ENCODE measurements at regions not wholly inside any gene's neighbourhood (a gene's known extent, or its start where the extent isn't known, plus 50 kb on each side); places are given as distances from the start of the nearest gene placed in this dataset.
"Not testable (repeated sequence)": the region's sequence is repeated elsewhere in the genome, so short reads cannot be mapped to it uniquely, and the experiment has no call there.

DNA sequence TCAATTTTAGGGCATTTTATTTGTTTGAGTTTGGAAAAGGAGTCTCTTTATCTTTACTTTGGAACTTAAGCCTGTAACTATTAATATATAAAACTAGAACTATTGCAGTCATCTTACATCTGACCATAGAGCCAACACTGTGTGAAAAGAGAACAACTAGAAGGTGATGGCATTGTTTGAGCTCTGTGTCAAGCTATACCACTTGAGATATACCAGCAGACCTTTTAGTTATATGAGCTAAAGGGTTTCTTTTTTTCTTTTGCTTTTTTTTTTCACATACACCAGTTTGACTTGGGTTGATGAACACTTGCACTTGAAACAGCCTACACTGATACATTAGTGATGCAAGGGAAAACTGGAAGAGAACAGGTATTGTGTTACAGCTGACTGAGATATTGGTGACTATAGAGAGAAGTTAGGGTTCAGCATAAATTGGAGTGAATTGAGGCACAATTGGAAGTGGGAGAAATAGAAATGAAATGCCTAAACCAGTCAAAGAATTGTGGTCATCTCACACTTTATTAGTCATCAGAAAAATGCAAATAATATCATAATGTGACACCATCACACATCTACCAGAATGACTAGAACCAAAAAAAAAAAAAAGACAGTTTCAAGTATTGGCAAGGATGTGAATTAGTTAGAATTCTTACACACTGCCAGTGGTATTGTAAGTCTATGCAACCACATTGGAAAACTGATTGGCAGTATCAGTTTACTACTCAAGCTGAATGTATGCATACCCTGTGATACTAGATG is 60.9 kb downstream of the ADRB2 start:
- H3K27ac ChIP-seq: no peak overlapping the region
- no peak overlapping the region for H3K4me3 ChIP-seq
- TF ChIP-seq, protein P1, sequence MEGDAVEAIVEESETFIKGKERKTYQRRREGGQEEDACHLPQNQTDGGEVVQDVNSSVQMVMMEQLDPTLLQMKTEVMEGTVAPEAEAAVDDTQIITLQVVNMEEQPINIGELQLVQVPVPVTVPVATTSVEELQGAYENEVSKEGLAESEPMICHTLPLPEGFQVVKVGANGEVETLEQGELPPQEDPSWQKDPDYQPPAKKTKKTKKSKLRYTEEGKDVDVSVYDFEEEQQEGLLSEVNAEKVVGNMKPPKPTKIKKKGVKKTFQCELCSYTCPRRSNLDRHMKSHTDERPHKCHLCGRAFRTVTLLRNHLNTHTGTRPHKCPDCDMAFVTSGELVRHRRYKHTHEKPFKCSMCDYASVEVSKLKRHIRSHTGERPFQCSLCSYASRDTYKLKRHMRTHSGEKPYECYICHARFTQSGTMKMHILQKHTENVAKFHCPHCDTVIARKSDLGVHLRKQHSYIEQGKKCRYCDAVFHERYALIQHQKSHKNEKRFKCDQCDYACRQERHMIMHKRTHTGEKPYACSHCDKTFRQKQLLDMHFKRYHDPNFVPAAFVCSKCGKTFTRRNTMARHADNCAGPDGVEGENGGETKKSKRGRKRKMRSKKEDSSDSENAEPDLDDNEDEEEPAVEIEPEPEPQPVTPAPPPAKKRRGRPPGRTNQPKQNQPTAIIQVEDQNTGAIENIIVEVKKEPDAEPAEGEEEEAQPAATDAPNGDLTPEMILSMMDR (IDR thresholded peaks at IDR 0.05): no peak
- no peak for TF ChIP-seq POLR2A (IDR thresholded peaks at IDR 0.05)
- DNase-seq (no peak), ATAC-seq (no peak)
- intact Hi-C loops (cut with DNase I): no loop called here
- no peaks in the 10 kb centered on the region for H3K27me3 ChIP-seq
- peaks cover 0 to 13% (median 0%) of the 10 kb centered on the region in 12 donors for H3K9me3 ChIP-seq
- H3K36me3 ChIP-seq: no peaks in the 10 kb centered on the region
- no peaks in the 10 kb centered on the region for H3K4me1 ChIP-seq

DNA sequence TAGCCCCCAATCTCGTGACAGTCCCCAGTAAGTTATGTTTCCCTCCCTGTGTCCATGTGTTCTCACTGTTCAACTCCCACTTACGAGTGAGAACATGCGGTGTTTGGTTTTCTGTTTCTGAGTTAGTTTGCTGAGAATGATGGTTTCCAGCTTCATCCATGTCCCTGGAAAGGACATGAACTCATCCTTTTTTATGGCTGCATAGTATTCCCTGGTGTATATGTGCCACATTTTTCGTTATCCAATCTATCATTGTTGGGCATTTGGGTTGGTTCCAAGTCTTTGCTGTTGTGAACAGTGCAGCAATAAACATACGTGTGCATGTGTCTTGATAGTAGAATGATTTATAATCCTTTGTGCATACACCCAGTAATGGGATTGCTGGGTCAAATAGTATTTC is 63.5 kb downstream of the ADRB2 start:
- WGBS, 4 donors: 92 to 94% (median 93%) methylated on average over 5 of the region's 5 CpGs
- H3K27me3 ChIP-seq; intact Hi-C loops (cut with DNase I); H3K4me1 ChIP-seq; H3K4me3 ChIP-seq; ATAC-seq; DNase-seq; H3K36me3 ChIP-seq; H3K27ac ChIP-seq: not testable (repeated sequence)
- H3K9me3 ChIP-seq: peaks cover 0 to 35% (median 0%) of the 10 kb centered on the region in 12 donors

GRCh38 chr5:148895441-148895840 is 69.0 kb downstream of the ADRB2 start:
- H3K36me3 ChIP-seq; H3K27ac ChIP-seq; H3K4me1 ChIP-seq; intact Hi-C loops (cut with DNase I); ATAC-seq; H3K4me3 ChIP-seq; DNase-seq; H3K27me3 ChIP-seq: not testable (repeated sequence)
- H3K9me3 ChIP-seq: peaks cover 0 to 44% (median 0%) of the 10 kb centered on the region in 12 donors
- WGBS, 4 donors: 90 to 95% (median 93%) methylated on average over 1 of the region's 1 CpG

- Histone ChIP-seq H3K27me3 (no peaks in the 10 kb centered on the region), H3K4me3 (no peak overlapping the region), H3K4me1 (no peaks in the 10 kb centered on the region), H3K36me3 (no peaks in the 10 kb centered on the region), H3K27ac (no peak overlapping the region), H3K9me3 (peaks cover 0 to 36% (median 0%) of the 10 kb centered on the region in 12 donors)
- intact Hi-C loops (cut with DNase I): no loop called here
- ATAC-seq: no peak
- 86 to 89% (median 88%) methylated on average over 9 of the region's 9 CpGs for WGBS, 4 donors
- TF ChIP-seq, protein P1 (IDR thresholded peaks at IDR 0.05): no peak
- no peak for TF ChIP-seq POLR2A (IDR thresholded peaks at IDR 0.05)
- DNase-seq: no peak
Observed at GRCh38 chr5:148897842-148898241, 71.4 kb downstream of the ADRB2 start.

DNA sequence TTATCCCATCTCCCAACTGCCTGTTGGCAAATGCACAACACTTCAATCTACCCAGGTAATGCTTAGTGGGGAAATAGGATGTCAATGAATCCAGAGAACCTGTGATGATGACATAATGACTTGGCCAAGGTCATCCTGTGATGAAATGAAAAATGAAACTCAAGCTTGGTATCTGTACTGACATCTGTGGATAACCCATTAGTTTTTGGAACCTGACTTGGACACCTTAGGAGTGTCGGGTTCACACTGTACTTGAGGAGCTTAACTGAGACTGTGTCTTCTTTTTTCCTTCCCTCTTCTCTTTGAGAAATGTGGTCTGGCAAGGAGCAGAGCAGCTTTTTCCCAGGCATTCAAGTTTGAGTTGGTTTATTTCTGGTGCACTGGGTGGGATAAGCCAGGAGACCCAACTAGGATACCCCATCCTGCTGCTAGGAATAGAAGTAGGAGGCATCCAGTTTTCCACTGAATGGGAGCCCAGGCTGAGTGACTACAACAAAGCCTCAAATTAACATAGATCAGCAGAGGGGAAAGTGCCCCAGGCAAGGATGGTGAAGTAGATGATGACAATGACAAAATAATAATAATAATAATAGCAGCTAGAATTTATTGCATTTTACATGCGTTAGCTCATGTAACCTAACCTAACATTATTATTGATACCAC is 72.1 kb downstream of the ADRB2 start:
- DNase-seq: no peak
- no peak for ATAC-seq
- Histone ChIP-seq H3K27me3 (no peaks in the 10 kb centered on the region), H3K4me3 (no peak overlapping the region), H3K4me1 (no peaks in the 10 kb centered on the region), H3K27ac (no peak overlapping the region), H3K36me3 (no peaks in the 10 kb centered on the region), H3K9me3 (peaks cover 0 to 29% (median 0%) of the 10 kb centered on the region in 12 donors)
- 92 to 97% (median 97%) methylated on average over 2 of the region's 2 CpGs for WGBS, 4 donors
- TF ChIP-seq, protein P1 (IDR thresholded peaks at IDR 0.05): no peak
- no peak for TF ChIP-seq POLR2A (IDR thresholded peaks at IDR 0.05)
- intact Hi-C loops (cut with DNase I): no loop called here

Measured in heart left ventricle (tissue), 16 donors.